Ascending aorta (tissue), 2 donors: ENCODE measurements at regions not wholly inside any gene's neighbourhood (a gene's known extent, or its start where the extent isn't known, plus 50 kb on each side); places are given as distances from the start of the nearest gene placed in this dataset.
"Not testable (repeated sequence)": the region's sequence is repeated elsewhere in the genome, so short reads cannot be mapped to it uniquely, and the experiment has no call there.

ENCODE experiments used
- DNase-seq, 2 donors: peaks; one replicate each; pipeline ENCODE4 v3.0.0-alpha.2; 2019; ENCODE audit warnings: low spot score in 2 of 2
- H3K27ac ChIP-seq, 2 donors: fragments of 200-600 bp; sonication (generic); one replicate each; pipeline ENCODE4 v1.5.1; 2016 to 2017; ENCODE audit warnings: mild to moderate bottlenecking in 1 of 2
- H3K27me3 ChIP-seq: fragments of 200-600 bp; sonication (generic); one replicate; pipeline ENCODE4 v1.5.1; 2017
- H3K36me3 ChIP-seq, 2 donors: fragments of 200-600 bp; sonication (generic); one replicate each; pipeline ENCODE4 v1.5.1; 2016
- H3K4me1 ChIP-seq, 2 donors: fragments of 200-600 bp; sonication (generic); one replicate each; pipeline ENCODE4 v1.5.1; 2016 to 2017; ENCODE audit warnings: mild to moderate bottlenecking in 1 of 2
- H3K4me3 ChIP-seq, 2 donors: fragments of 200-600 bp; sonication (generic); one replicate each; pipeline ENCODE4 v1.5.1; 2016 to 2017; ENCODE audit warnings: mild to moderate bottlenecking in 1 of 2
- H3K9me3 ChIP-seq, 2 donors: fragments of 200-600 bp; sonication (generic); one replicate each; pipeline ENCODE4 v1.5.1; 2016
- CTCF ChIP-seq, 3 experiments: fragments of 200-600 bp in 2 of 3; fragments of 450-650 bp in 1 of 3; sonication (generic) in 2 of 3; IDR thresholded peaks; one replicate each; pipeline ENCODE4 v1.5.1; 2016 to 2019; ENCODE audit warnings: antibody characterized with exemption in 3 of 3, mild to moderate bottlenecking in 1 of 3, moderate library complexity in 1 of 3
- intact Hi-C: fragments of 100-400 bp; cut with DNase I; formaldehyde crosslinking; loops from one replicate; pipeline ENCODE4 v1.15.1; 2023

GRCh38 chr20:2220298-2220697 lies 75.5 kb upstream of the TGM3 start:
- H3K27ac ChIP-seq = no peak overlapping the region
- no peaks in the 10 kb centered on the region for H3K4me1 ChIP-seq
- TF ChIP-seq CTCF (IDR thresholded peaks at IDR 0.05) = no peak
- no peaks in the 10 kb centered on the region for H3K36me3 ChIP-seq
- DNase-seq = no peak
- H3K9me3 ChIP-seq = no peaks in the 10 kb centered on the region
- no peak overlapping the region for H3K4me3 ChIP-seq
- intact Hi-C loops = no loop called here
- H3K27me3 ChIP-seq = no peaks in the 10 kb centered on the region

- intact Hi-C loops = no loop called here
- DNase-seq = no peak
- H3K27me3 ChIP-seq = no peaks in the 10 kb centered on the region
- no peaks in the 10 kb centered on the region for H3K9me3 ChIP-seq
- TF ChIP-seq CTCF (IDR thresholded peaks at IDR 0.05) = no peak
- no peak overlapping the region for H3K27ac ChIP-seq
- H3K4me1 ChIP-seq = no peaks in the 10 kb centered on the region
- no peak overlapping the region for H3K4me3 ChIP-seq
- H3K36me3 ChIP-seq = no peaks in the 10 kb centered on the region
These were observed 73.9 kb upstream of the TGM3 start for GRCh38 chr20:2221921-2222320.

GRCh38 chr20:2223558-2224367 lies 72.0 kb upstream of the TGM3 start:
- Histone ChIP-seq H3K27me3 (no peaks in the 10 kb centered on the region), H3K27ac (no peak overlapping the region), H3K4me3 (no peak overlapping the region), H3K36me3 (no peaks in the 10 kb centered on the region), H3K4me1 (no peaks in the 10 kb centered on the region), H3K9me3 (no peaks in the 10 kb centered on the region)
- no peak for TF ChIP-seq CTCF (IDR thresholded peaks at IDR 0.05)
- intact Hi-C loops = no loop called here
- DNase-seq = no peak

GRCh38 chr20:2224368-2224639 lies 71.5 kb upstream of the TGM3 start:
- no peak for DNase-seq
- intact Hi-C loops = no loop called here
- Histone ChIP-seq H3K4me3 (no peak overlapping the region), H3K4me1 (no peaks in the 10 kb centered on the region), H3K9me3 (no peaks in the 10 kb centered on the region), H3K36me3 (no peaks in the 10 kb centered on the region), H3K27ac (no peak overlapping the region), H3K27me3 (no peaks in the 10 kb centered on the region)
- TF ChIP-seq CTCF (IDR thresholded peaks at IDR 0.05) = no peak

- H3K9me3 ChIP-seq, H3K36me3 ChIP-seq, H3K27me3 ChIP-seq, H3K4me1 ChIP-seq, DNase-seq, intact Hi-C loops, H3K4me3 ChIP-seq, H3K27ac ChIP-seq: not testable (repeated sequence)
These were observed 68.5 kb upstream of the TGM3 start for GRCh38 chr20:2227285-2227684.

GRCh38 chr20:2227861-2228260 lies 67.9 kb upstream of the TGM3 start:
- intact Hi-C loops = no loop called here
- H3K27me3 ChIP-seq = no peaks in the 10 kb centered on the region
- H3K9me3 ChIP-seq = no peaks in the 10 kb centered on the region
- no peak for TF ChIP-seq CTCF (IDR thresholded peaks at IDR 0.05)
- DNase-seq = no peak
- no peak overlapping the region for H3K4me3 ChIP-seq
- H3K36me3 ChIP-seq = no peaks in the 10 kb centered on the region
- H3K27ac ChIP-seq = no peak overlapping the region
- H3K4me1 ChIP-seq = no peaks in the 10 kb centered on the region
